Memory B cell (primary cell): ENCODE measurements at regions not wholly inside any gene's neighbourhood (a gene's known extent, or its start where the extent isn't known, plus 50 kb on each side); places are given as distances from the start of the nearest gene placed in this dataset.

Experiments
- ATAC-seq: fragments of 150-1000 bp; cut with Tn5 transposase; 2 replicates; pipeline ENCODE4 v1.10.0; 2021; ENCODE audit warnings: low read depth, mild to moderate bottlenecking, moderate library complexity
- DNase-seq, 2 donors: peaks; one replicate each; pipeline ENCODE4 v3.0.0; 2022; ENCODE audit warnings: low spot score in 2 of 2
- H3K27ac Mint-ChIP-seq: one replicate; pipeline ENCODE4 v1.8.0; 2022; ENCODE audit warnings: mild to moderate bottlenecking, moderate library complexity, mixed read lengths
- H3K27me3 Mint-ChIP-seq: one replicate; pipeline ENCODE4 v1.8.0; 2022; ENCODE audit warnings: mixed read lengths
- H3K36me3 Mint-ChIP-seq: one replicate; pipeline ENCODE4 v1.8.0; 2022; ENCODE audit warnings: mild to moderate bottlenecking, mixed read lengths
- H3K4me1 Mint-ChIP-seq: one replicate; pipeline ENCODE4 v1.8.0; 2022; ENCODE audit warnings: mixed read lengths
- H3K4me3 Mint-ChIP-seq: one replicate; pipeline ENCODE4 v1.8.0; 2022; ENCODE audit warnings: mild to moderate bottlenecking, moderate library complexity, mixed read lengths
- H3K9me3 Mint-ChIP-seq: one replicate; pipeline ENCODE4 v1.8.0; 2022; ENCODE audit warnings: mixed read lengths

GRCh38 chr7:38120076-38120475 is 58.0 kb upstream of the STARD3NL start:
- ATAC-seq: no peak
- Mint-ChIP-seq H3K4me1 (no peaks in the 10 kb centered on the region), H3K27ac (no peak overlapping the region), H3K27me3 (peaks cover 11% of the 10 kb centered on the region), H3K36me3 (peaks cover 2% of the 10 kb centered on the region), H3K4me3 (no peak overlapping the region), H3K9me3 (peaks cover 12% of the 10 kb centered on the region)
- DNase-seq: no peak

GRCh38 chr7:38122501-38122900 is 55.5 kb upstream of the STARD3NL start:
- H3K4me1 Mint-ChIP-seq: peaks cover under 1% of the 10 kb centered on the region
- H3K36me3 Mint-ChIP-seq: peaks cover 2% of the 10 kb centered on the region
- peaks cover 12% of the 10 kb centered on the region for H3K9me3 Mint-ChIP-seq
- DNase-seq: no peak
- ATAC-seq: no peak
- H3K27ac Mint-ChIP-seq: no peak overlapping the region
- H3K27me3 Mint-ChIP-seq: peaks cover 8% of the 10 kb centered on the region
- no peak overlapping the region for H3K4me3 Mint-ChIP-seq

GRCh38 chr7:38123494-38123893 is 54.6 kb upstream of the STARD3NL start:
- H3K36me3 Mint-ChIP-seq: peaks cover 2% of the 10 kb centered on the region
- peaks cover 7% of the 10 kb centered on the region for H3K27me3 Mint-ChIP-seq
- ATAC-seq (no peak), DNase-seq (no peak)
- peaks cover 4% of the 10 kb centered on the region for H3K4me1 Mint-ChIP-seq
- no peak overlapping the region for H3K4me3 Mint-ChIP-seq
- H3K9me3 Mint-ChIP-seq: peaks cover 12% of the 10 kb centered on the region
- H3K27ac Mint-ChIP-seq: no peak overlapping the region

GRCh38 chr7:38127216-38128207 is 50.5 kb upstream of the STARD3NL start:
- Mint-ChIP-seq H3K4me3 (no peak overlapping the region), H3K4me1 (peaks cover 4% of the 10 kb centered on the region), H3K27me3 (peaks cover 12% of the 10 kb centered on the region), H3K27ac (no peak overlapping the region), H3K9me3 (no peaks in the 10 kb centered on the region), H3K36me3 (no peaks in the 10 kb centered on the region)
- DNase-seq (no peak), ATAC-seq (no peak)
